GM21786 (cell line): ENCODE measurements at regions not wholly inside any gene's neighbourhood (a gene's known extent, or its start where the extent isn't known, plus 50 kb on each side); places are given as distances from the start of the nearest gene placed in this dataset.
A peak's percentile ranks its signal among the peaks of the same experiment; 100 is the strongest.

Experiments used
- ATAC-seq: cut with Tn5 transposase; IDR thresholded peaks from one replicate; pipeline ENCODE4 v1.9.1; 2021; ENCODE audit not compliant: unreplicated experiment

GRCh38 chr2:215772634-215773563, 240.5 kb downstream of the MREG start:
- ATAC-seq = no peak

- no peak for ATAC-seq
Observed at GRCh38 chr2:215772003-215772402, 241.3 kb downstream of the MREG start.

- ATAC-seq = no peak
Observed at GRCh38 chr2:215771241-215771640, 242.1 kb downstream of the MREG start.

- ATAC-seq = no peak
Observed at GRCh38 chr2:215770668-215771067, 242.7 kb downstream of the MREG start.

- ATAC-seq = no peak
Observed at GRCh38 chr2:215769246-215769645, 244.1 kb downstream of the MREG start.

- ATAC-seq = no peak
Observed at GRCh38 chr2:215767625-215768024, 245.7 kb downstream of the MREG start.

GRCh38 chr2:215765729-215766360, 247.5 kb downstream of the MREG start:
- ATAC-seq = no peak

GRCh38 chr2:215764441-215765048, 248.8 kb downstream of the MREG start:
- ATAC-seq = no peak

- no peak for ATAC-seq
Observed at GRCh38 chr2:215760557-215760956, 252.8 kb downstream of the MREG start.

- no peak for ATAC-seq
Observed at GRCh38 chr2:215760091-215760490, 253.3 kb downstream of the MREG start.

- ATAC-seq = no peak
Observed at GRCh38 chr2:215758691-215759090, 254.7 kb downstream of the MREG start.

GRCh38 chr2:215756346-215756730, 257.0 kb downstream of the MREG start:
- no peak for ATAC-seq

GRCh38 chr2:215755641-215756345, 257.6 kb downstream of the MREG start:
- ATAC-seq = no peak

- ATAC-seq = no peak
Observed at GRCh38 chr2:215754546-215754945, 258.8 kb downstream of the MREG start.

GRCh38 chr2:215753808-215754207, 259.5 kb downstream of the MREG start:
- no peak for ATAC-seq

- ATAC-seq = no peak
Observed at GRCh38 chr2:215752991-215753390, 260.4 kb downstream of the MREG start.

- no peak for ATAC-seq
Observed at GRCh38 chr2:215752436-215752835, 260.9 kb downstream of the MREG start.

- ATAC-seq = no peak
Observed at GRCh38 chr2:215751911-215752272, 261.5 kb downstream of the MREG start.

- no peak for ATAC-seq
Observed at GRCh38 chr2:215751200-215751910, 262.0 kb downstream of the MREG start.

- peak; percentile 42 for ATAC-seq
Observed at GRCh38 chr2:215750763-215751162, 262.6 kb downstream of the MREG start.
